Activated CD4-positive, alpha-beta memory T cell treated with anti-CD3 and anti-CD28 coated beads, Interleukin-2, amount 10 ng/mL, durations not matched to agents 7 days and 5 days (primary cell): ENCODE measurements at regions not wholly inside any gene's neighbourhood (a gene's known extent, or its start where the extent isn't known, plus 50 kb on each side); places are given as distances from the start of the nearest gene placed in this dataset.

Experiments
- CTCF ChIA-PET: fragments of 350-600 bp; sonication (Branson Sonifier 250); formaldehyde crosslinking; loops from one replicate; lab custom pipeline; 2021; ENCODE audit warnings: antibody characterized with exemption, inconsistent platforms; lab: Charles Lee
- POLR2A ChIA-PET: fragments of 350-600 bp; sonication (Branson Sonifier 250); formaldehyde crosslinking; loops from one replicate; lab custom pipeline; 2021; ENCODE audit warnings: antibody characterized with exemption; lab: Charles Lee
- DNase-seq: peaks from one replicate; pipeline ENCODE4 v3.0.0-alpha.2; 2020
- H3K27ac Mint-ChIP-seq: one replicate; pipeline ENCODE4 v1.8.0; 2021; ENCODE audit warnings: mild to moderate bottlenecking, mixed read lengths
- H3K27me3 Mint-ChIP-seq: one replicate; pipeline ENCODE4 v1.8.0; 2021; ENCODE audit warnings: mixed read lengths
- H3K36me3 Mint-ChIP-seq: one replicate; pipeline ENCODE4 v1.8.0; 2021; ENCODE audit warnings: low read depth, mixed read lengths
- H3K4me1 Mint-ChIP-seq: one replicate; pipeline ENCODE4 v1.8.0; 2021; ENCODE audit warnings: mixed read lengths
- H3K4me3 Mint-ChIP-seq: one replicate; pipeline ENCODE4 v1.8.0; 2021; ENCODE audit warnings: mild to moderate bottlenecking, mixed read lengths
- H3K9me3 Mint-ChIP-seq: one replicate; pipeline ENCODE4 v1.8.0; 2021; ENCODE audit warnings: mixed read lengths

DNA sequence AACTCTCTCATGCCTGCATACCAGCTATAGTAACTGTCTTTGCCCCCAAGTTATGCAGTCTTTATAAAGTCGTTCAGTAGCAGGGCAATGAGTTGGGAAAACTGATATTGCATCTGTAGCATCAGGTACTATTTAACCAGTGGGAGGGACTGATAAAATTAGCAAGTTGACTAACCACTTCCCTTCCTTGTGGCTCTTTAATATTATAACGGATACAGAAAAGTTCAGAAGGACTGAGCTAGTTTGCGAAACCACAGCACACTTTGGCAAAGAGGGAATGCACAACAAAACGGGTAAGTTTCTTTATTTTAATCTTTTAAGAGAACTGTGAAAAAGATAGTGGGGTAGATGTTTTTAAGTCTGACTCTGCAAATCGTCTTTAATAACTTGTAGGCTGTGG, 205.3 kb upstream of the HDAC9 start:
- Mint-ChIP-seq H3K27ac (no peak overlapping the region), H3K4me1 (peaks cover 11% of the 10 kb centered on the region), H3K4me3 (no peak overlapping the region), H3K36me3 (no peaks in the 10 kb centered on the region), H3K27me3 (no peaks in the 10 kb centered on the region), H3K9me3 (no peaks in the 10 kb centered on the region)
- ChIA-PET CTCF (no interaction called here), POLR2A (no interaction called here)
- no peak for DNase-seq

DNA sequence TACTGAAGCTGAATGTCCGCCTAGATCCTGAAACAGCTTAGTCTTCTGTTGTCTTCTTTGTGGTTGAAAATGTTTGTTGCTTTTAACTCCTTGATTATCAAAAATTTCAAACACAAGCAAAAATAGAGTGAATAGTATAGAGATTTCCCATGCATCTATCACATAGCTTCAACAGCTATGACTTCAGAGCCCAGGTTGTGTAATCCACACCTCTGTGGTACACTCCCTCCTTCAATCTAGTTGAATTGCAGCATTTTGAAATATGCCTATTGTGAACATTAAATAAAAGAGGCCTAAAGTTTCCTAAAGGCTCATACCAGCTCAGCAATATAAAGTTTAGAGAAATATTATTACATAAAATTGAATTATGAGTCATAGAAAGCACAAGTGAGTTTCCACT, 204.7 kb upstream of the HDAC9 start:
- POLR2A ChIA-PET: no interaction called here
- H3K27me3 Mint-ChIP-seq: no peaks in the 10 kb centered on the region
- CTCF ChIA-PET: no interaction called here
- no peak overlapping the region for H3K27ac Mint-ChIP-seq
- no peak for DNase-seq
- H3K9me3 Mint-ChIP-seq: no peaks in the 10 kb centered on the region
- H3K36me3 Mint-ChIP-seq: no peaks in the 10 kb centered on the region
- peaks cover 11% of the 10 kb centered on the region for H3K4me1 Mint-ChIP-seq
- no peak overlapping the region for H3K4me3 Mint-ChIP-seq

DNA sequence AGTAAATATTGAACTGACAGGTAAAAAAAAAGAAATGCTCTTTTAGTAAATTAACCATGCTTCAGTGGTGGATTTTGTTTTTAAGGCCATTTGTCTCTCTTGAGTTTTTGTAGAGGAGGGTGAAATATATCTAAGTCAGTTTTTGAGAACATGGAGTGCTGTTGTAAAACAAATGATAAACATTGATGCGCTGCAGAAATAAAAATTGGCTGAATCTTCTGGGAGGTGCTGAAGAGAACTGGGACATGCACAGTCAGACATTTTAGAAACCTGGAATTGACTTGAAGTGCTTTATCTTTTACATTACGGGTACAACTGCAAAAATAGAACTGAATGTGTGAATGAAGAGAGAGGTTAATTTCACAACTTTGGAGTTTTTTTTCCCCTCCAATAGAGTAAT, 203.0 kb upstream of the HDAC9 start:
- no peak overlapping the region for H3K4me3 Mint-ChIP-seq
- H3K4me1 Mint-ChIP-seq: peaks cover 11% of the 10 kb centered on the region
- no peaks in the 10 kb centered on the region for H3K36me3 Mint-ChIP-seq
- no peak for DNase-seq
- POLR2A ChIA-PET: no interaction called here
- no peaks in the 10 kb centered on the region for H3K9me3 Mint-ChIP-seq
- CTCF ChIA-PET: no interaction called here
- H3K27me3 Mint-ChIP-seq: no peaks in the 10 kb centered on the region
- H3K27ac Mint-ChIP-seq: no peak overlapping the region

DNA sequence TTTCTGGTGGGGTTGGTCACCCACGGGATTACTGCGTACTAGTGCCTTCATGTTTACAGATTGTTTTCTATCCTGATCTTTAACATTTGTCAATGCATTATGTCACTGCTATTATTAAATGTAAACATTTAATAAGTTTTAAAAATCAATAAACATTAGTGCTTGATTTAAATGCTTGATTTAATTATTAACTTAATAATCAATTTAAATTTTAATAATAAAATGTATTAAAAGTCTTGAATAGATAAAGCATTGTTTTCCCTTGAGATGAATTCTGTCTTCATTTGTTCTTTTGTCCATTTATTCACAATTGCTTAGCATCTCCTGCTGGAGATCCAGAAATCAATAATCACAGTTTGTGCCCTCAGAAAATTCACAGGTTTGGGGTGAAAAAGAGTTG, 201.8 kb upstream of the HDAC9 start:
- Mint-ChIP-seq H3K36me3 (no peaks in the 10 kb centered on the region), H3K27me3 (no peaks in the 10 kb centered on the region), H3K27ac (no peak overlapping the region), H3K4me3 (no peak overlapping the region), H3K9me3 (no peaks in the 10 kb centered on the region), H3K4me1 (peaks cover 11% of the 10 kb centered on the region)
- CTCF ChIA-PET: no interaction called here
- POLR2A ChIA-PET: no interaction called here
- no peak for DNase-seq

DNA sequence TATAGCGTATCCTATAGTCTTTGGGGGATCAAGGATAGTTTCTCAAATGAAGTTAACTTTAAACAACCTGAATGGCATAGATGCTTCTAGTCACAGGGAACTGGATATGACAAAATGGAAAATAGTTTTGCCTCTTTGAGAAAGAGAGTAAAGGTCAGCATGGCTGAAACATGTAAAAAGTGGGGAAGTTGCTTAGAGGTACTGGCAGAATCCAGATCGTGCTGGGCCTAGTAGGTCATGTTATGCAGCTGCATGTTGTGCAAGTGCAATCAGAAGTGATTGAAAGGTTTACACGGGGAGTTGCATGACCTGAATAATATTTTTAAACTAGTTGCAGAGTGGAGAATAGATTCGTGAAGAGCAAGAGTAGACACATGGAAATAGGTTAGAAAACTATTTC, 201.1 kb upstream of the HDAC9 start:
- Mint-ChIP-seq H3K36me3 (no peaks in the 10 kb centered on the region), H3K27ac (no peak overlapping the region), H3K9me3 (no peaks in the 10 kb centered on the region), H3K4me1 (peaks cover 11% of the 10 kb centered on the region), H3K4me3 (no peak overlapping the region), H3K27me3 (no peaks in the 10 kb centered on the region)
- no peak for DNase-seq
- ChIA-PET CTCF (no interaction called here), POLR2A (no interaction called here)

DNA sequence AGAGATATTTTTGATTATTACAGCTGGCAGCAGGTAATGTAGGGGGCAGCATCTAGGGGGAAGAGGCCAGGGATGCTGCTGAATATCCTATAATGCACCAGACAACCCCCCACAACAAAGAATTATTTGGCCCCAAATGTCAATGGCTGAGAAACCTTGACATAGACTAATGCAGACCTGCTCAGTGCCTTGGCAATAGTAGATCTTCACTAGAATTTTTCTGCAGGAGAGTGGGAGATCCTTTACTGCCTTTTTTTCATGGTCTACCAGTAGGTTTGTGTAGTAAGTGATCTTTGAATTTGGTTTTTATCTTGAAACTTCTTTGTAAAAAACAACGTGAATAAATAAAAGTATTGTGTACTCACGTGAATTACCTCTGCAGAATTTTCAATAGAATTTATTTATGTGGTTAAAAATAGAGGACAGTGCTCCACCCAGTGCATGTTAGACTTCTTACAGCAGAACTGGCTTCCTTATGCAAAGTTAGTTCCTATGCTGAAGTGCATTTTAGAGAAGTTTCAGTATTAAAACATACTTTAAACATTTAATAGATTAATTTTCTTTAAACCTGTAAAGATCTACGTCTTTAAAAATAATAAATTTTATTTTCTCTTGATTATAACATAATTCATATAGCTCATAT, 199.6 kb upstream of the HDAC9 start:
- H3K4me1 Mint-ChIP-seq: no peaks in the 10 kb centered on the region
- DNase-seq: no peak
- H3K9me3 Mint-ChIP-seq: no peaks in the 10 kb centered on the region
- ChIA-PET POLR2A (no interaction called here), CTCF (no interaction called here)
- no peaks in the 10 kb centered on the region for H3K36me3 Mint-ChIP-seq
- no peaks in the 10 kb centered on the region for H3K27me3 Mint-ChIP-seq
- no peak overlapping the region for H3K27ac Mint-ChIP-seq
- no peak overlapping the region for H3K4me3 Mint-ChIP-seq

DNA sequence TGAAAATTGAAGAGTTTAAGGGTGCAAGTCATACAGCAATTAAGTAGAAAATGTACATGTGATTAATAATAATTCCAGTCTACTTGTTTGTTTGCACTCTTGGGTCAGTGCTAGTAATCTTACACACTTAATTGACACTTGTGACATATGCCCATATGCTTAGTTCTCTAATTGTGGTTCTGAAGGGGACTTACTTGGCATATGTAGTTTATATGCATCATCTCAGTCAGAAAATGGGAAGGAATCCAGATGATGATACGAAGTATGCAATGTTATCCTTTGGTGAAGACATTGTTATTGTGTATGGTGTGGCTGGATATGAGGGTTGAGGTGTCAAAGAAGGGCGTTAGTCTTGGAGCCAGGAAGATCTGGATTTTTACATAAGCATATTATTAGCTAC, 193.5 kb upstream of the HDAC9 start:
- Mint-ChIP-seq H3K4me3 (no peak overlapping the region), H3K27ac (no peak overlapping the region), H3K9me3 (no peaks in the 10 kb centered on the region), H3K27me3 (no peaks in the 10 kb centered on the region), H3K4me1 (no peaks in the 10 kb centered on the region), H3K36me3 (no peaks in the 10 kb centered on the region)
- ChIA-PET CTCF (no interaction called here), POLR2A (no interaction called here)
- no peak for DNase-seq

DNA sequence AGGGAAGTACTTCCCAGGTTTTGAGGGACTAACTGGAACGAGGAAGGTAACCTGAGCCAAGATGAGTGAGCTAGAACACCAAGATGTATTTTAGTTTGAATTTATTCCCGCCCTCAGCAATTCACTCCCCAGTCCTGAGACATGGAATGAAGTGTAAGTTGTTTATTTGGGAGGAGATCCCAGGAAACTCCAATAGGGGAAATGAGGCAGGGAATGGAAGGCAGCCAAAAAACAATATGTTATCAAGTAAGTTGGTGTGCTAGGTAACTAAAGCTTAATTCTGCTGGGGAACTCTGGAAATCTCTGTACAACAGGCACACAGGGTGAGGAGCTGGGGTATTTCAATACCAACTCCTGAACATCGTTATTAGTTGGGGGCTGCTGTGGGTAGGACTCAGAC, 189.7 kb upstream of the HDAC9 start:
- H3K27me3 Mint-ChIP-seq: no peaks in the 10 kb centered on the region
- no peak for DNase-seq
- CTCF ChIA-PET: interaction anchor here (1.1 kb wide), 1 partner anchor 14 kb away, joined by 3 read pairs; no protein-coding TSS in a partner anchor
- no peaks in the 10 kb centered on the region for H3K9me3 Mint-ChIP-seq
- no peaks in the 10 kb centered on the region for H3K36me3 Mint-ChIP-seq
- no peak overlapping the region for H3K27ac Mint-ChIP-seq
- H3K4me1 Mint-ChIP-seq: no peaks in the 10 kb centered on the region
- no peak overlapping the region for H3K4me3 Mint-ChIP-seq
- POLR2A ChIA-PET: no interaction called here

DNA sequence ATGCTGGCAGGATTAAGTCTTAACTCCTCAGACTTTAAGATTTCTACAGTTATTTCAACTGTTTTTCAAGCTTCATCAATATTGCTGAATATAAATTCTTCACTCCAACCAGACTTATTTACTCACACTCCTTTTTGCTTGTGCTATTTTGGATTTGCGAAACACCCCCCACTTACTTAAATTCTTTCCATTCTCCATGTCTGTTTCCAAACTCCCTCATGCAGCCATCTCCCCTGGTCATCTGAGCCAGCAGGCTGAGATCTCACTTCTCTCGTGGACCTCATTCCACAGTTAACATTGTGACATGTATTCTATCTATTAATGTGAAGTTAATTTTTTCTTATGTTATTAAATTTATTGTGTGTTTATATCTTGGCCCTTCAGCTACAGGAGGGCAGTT, 188.9 kb upstream of the HDAC9 start:
- Mint-ChIP-seq H3K27me3 (no peaks in the 10 kb centered on the region), H3K9me3 (no peaks in the 10 kb centered on the region), H3K36me3 (no peaks in the 10 kb centered on the region), H3K27ac (no peak overlapping the region), H3K4me1 (no peaks in the 10 kb centered on the region), H3K4me3 (no peak overlapping the region)
- DNase-seq: no peak
- ChIA-PET CTCF (interaction anchor here (1.1 kb wide), 1 partner anchor 13 kb away, joined by 3 read pairs; no protein-coding TSS in a partner anchor), POLR2A (no interaction called here)

DNA sequence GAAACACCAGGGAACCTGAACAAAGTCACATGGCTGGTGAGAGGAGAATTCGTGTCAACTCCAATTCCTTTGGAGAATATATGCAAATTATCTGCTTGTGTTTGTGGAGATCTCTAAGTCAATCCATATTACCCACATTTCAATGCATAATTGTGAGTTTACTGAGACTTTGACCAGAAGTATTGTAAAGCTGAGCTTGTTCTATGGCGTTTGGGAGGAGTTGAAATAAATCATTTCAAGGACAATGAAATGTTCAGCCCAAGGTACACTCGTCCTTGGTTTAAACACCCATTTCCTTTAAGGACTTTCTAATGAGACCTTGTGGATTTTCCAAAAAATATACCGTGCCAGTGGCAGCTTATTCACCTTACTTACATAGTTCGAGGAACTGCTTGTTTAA, 186.6 kb upstream of the HDAC9 start:
- POLR2A ChIA-PET: no interaction called here
- no peaks in the 10 kb centered on the region for H3K9me3 Mint-ChIP-seq
- no peaks in the 10 kb centered on the region for H3K27me3 Mint-ChIP-seq
- no peak overlapping the region for H3K4me3 Mint-ChIP-seq
- no peaks in the 10 kb centered on the region for H3K36me3 Mint-ChIP-seq
- no peak overlapping the region for H3K27ac Mint-ChIP-seq
- H3K4me1 Mint-ChIP-seq: no peaks in the 10 kb centered on the region
- no peak for DNase-seq
- CTCF ChIA-PET: no interaction called here

DNA sequence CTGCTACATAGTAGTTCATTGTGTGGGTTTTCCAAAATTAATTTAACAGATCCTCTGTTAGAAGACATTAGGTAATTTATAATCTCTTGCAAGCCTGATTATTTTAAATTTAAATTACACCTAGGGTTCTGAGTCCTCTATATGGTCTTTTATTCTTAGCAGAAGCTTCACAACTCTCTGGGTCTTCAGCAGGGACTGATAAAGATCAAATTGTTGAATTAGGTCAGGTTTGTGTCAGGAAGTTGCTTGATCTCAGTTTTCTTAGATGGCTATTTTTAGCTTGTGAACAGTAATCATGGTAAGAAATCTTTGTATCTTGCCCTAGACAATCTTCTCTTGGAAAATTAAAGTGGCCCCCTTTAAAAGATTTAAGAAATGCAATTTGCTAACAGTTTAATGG, 183.1 kb upstream of the HDAC9 start:
- ChIA-PET CTCF (interaction anchor here (0.8 kb wide), 1 partner anchor 39 kb away, joined by 3 read pairs; no protein-coding TSS in a partner anchor), POLR2A (no interaction called here)
- H3K4me1 Mint-ChIP-seq: no peaks in the 10 kb centered on the region
- no peak overlapping the region for H3K27ac Mint-ChIP-seq
- H3K36me3 Mint-ChIP-seq: no peaks in the 10 kb centered on the region
- H3K4me3 Mint-ChIP-seq: no peak overlapping the region
- no peaks in the 10 kb centered on the region for H3K27me3 Mint-ChIP-seq
- no peaks in the 10 kb centered on the region for H3K9me3 Mint-ChIP-seq
- DNase-seq: no peak

DNA sequence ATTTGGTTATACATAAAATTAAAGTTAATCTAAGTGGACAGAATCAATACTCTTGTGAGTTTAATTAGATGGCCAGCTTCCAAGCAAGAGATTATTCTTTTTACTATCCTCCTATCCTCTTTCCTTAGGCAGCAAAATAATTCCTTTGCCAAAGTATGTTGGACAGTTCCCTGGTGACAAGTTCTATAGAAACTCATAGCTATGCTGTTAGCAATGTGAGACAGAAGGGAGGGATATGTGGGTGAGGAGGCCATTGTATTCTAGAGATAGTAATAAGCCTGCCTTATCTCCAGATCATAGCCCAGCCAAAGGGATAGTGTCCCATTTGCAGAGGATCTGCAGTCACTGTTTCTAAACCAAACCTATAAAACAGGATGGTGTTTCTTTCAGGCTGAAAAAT, 181.6 kb upstream of the HDAC9 start:
- no peaks in the 10 kb centered on the region for H3K36me3 Mint-ChIP-seq
- H3K9me3 Mint-ChIP-seq: no peaks in the 10 kb centered on the region
- ChIA-PET CTCF (no interaction called here), POLR2A (no interaction called here)
- H3K4me1 Mint-ChIP-seq: no peaks in the 10 kb centered on the region
- DNase-seq: no peak
- H3K4me3 Mint-ChIP-seq: no peak overlapping the region
- no peaks in the 10 kb centered on the region for H3K27me3 Mint-ChIP-seq
- H3K27ac Mint-ChIP-seq: no peak overlapping the region

DNA sequence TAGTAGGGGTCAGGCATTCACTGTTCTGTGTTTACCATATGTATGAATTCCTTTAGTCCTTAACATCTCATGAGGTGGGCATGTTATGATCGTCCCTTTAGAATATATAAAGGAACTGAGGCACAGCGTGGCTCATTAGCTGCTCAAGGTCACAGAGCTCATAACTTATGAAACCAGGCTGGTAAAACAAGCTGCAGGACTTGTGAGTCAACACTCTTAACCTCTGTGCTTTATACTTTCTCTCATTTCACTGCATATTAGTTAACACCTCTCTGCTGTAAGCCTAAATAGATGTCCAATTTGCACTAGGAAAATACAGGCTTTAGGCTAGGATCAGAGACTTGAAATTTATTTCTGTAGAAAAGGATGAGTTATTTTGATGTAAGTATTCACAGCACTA, 180.3 kb upstream of the HDAC9 start:
- H3K4me3 Mint-ChIP-seq: no peak overlapping the region
- no peak overlapping the region for H3K27ac Mint-ChIP-seq
- H3K9me3 Mint-ChIP-seq: no peaks in the 10 kb centered on the region
- H3K4me1 Mint-ChIP-seq: no peaks in the 10 kb centered on the region
- H3K36me3 Mint-ChIP-seq: no peaks in the 10 kb centered on the region
- ChIA-PET POLR2A (no interaction called here), CTCF (interaction anchor here (0.7 kb wide), 1 partner anchor 1332 kb away, joined by 3 read pairs; no protein-coding TSS in a partner anchor)
- no peak for DNase-seq
- no peaks in the 10 kb centered on the region for H3K27me3 Mint-ChIP-seq

DNA sequence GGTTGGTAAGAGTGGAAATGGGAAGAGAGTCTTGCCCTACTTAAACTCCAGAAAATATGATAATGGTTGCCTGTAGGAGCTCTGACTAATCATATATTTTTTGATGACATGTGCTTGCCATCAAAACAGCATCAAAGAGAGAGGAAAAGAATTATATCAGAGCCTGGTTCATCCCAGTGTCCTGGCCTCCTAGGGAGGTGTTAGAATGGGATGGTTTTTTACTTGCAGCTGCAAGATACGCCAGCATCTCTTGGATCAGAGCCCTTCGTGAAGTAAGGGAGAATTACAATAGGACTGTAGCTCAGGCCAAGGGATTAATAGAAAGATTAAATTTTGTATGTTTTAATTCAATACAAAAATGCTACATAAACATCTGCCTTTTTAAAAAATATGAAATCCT, 177.6 kb upstream of the HDAC9 start:
- no peak overlapping the region for H3K27ac Mint-ChIP-seq
- CTCF ChIA-PET: no interaction called here
- H3K36me3 Mint-ChIP-seq: no peaks in the 10 kb centered on the region
- no peaks in the 10 kb centered on the region for H3K4me1 Mint-ChIP-seq
- DNase-seq: no peak
- no peaks in the 10 kb centered on the region for H3K27me3 Mint-ChIP-seq
- H3K4me3 Mint-ChIP-seq: no peak overlapping the region
- POLR2A ChIA-PET: no interaction called here
- no peaks in the 10 kb centered on the region for H3K9me3 Mint-ChIP-seq
